Loucy (cell line): ENCODE measurements at regions not wholly inside any gene's neighbourhood (a gene's known extent, or its start where the extent isn't known, plus 50 kb on each side); places are given as distances from the start of the nearest gene placed in this dataset.

Source experiments
- EZH2phosphoT487 ChIP-seq: fragments of 200-600 bp; IDR thresholded peaks from 2 replicates; pipeline ENCODE4 v1.6.1; 2018; ENCODE audit warnings: antibody characterized with exemption, mild to moderate bottlenecking, moderate library complexity, borderline replicate concordance
- TF ChIP-seq, protein P1 (sequence below): fragments of 200-600 bp; sonication (generic); conservative IDR thresholded peaks from 2 replicates; pipeline ENCODE4 v1.5.1; 2014; ENCODE audit warnings: mild to moderate bottlenecking, antibody characterized with exemption, low read length

DNA sequence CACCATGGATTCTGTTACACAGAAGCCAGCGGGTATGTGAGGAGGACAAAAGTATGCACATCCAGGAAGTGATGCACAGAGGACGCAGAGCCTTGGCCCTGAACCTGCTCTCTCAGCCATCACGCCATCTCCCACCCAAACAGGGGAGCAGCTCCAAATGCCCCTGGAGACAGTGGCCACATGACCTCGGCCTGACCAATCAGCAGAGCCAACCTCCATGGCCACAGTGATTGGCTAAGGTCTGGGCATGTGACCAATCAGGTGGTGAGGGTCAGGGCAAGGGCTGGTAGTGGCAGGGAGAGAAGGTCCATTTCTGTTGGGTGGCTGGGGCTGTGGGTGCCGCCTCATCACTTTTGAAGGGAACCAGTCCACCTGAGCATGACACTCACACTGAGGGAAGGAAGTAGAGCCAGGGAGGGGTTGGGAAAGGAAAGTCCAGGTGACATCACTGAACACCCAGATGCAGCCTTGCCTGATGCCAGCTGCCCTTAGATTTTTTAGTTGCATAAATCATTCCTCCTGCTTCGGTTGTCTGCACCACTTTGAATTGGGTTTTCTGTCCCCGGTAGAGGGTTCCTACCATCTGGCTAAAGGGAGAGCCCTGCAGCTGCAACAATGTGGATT is 70.3 kb upstream of the IQSEC1 start:
- TF ChIP-seq, protein P1, sequence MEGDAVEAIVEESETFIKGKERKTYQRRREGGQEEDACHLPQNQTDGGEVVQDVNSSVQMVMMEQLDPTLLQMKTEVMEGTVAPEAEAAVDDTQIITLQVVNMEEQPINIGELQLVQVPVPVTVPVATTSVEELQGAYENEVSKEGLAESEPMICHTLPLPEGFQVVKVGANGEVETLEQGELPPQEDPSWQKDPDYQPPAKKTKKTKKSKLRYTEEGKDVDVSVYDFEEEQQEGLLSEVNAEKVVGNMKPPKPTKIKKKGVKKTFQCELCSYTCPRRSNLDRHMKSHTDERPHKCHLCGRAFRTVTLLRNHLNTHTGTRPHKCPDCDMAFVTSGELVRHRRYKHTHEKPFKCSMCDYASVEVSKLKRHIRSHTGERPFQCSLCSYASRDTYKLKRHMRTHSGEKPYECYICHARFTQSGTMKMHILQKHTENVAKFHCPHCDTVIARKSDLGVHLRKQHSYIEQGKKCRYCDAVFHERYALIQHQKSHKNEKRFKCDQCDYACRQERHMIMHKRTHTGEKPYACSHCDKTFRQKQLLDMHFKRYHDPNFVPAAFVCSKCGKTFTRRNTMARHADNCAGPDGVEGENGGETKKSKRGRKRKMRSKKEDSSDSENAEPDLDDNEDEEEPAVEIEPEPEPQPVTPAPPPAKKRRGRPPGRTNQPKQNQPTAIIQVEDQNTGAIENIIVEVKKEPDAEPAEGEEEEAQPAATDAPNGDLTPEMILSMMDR = no peak
- TF ChIP-seq EZH2phosphoT487 = no peak
